ENCODE measurements at regions not wholly inside any gene's neighbourhood (a gene's known extent, or its start where the extent isn't known, plus 50 kb on each side); places are given as distances from the start of the nearest gene placed in this dataset.

- no peaks in the 10 kb centered on the region for H4K20me1 ChIP-seq (ENCODE audit: insufficient read depth, low read length)
- no peak overlapping the region for H2AFZ ChIP-seq (ENCODE audit: low read length)
- no peak overlapping the region for H3K9ac ChIP-seq (ENCODE audit: low read length)
- H3K27me3 ChIP-seq (ENCODE audit: insufficient read depth, low read length), result peaks cover 4% of the 10 kb centered on the region; the same call in 1 of the 2 replicates
- H3K4me1 ChIP-seq (ENCODE audit: insufficient read depth, low read length, severe bottlenecking), result no peaks in the 10 kb centered on the region
- no peaks in the 10 kb centered on the region for H3K9me3 ChIP-seq (ENCODE audit: low read length)
- no peak for TF ChIP-seq EZH2 (IDR thresholded peaks at IDR 0.05; ENCODE audit: borderline replicate concordance, low read length)
- TF ChIP-seq CTCF (IDR thresholded peaks at IDR 0.05; ENCODE audit: low read length), result no peak
- no peak overlapping the region for H3K4me3 ChIP-seq (ENCODE audit: low read depth, low read length, poor library complexity, severe bottlenecking)
- no peaks in the 10 kb centered on the region for H3K36me3 ChIP-seq (ENCODE audit: insufficient read depth, low read length)
- no peak overlapping the region for H3K4me2 ChIP-seq (ENCODE audit: low read length)
- H3K27ac ChIP-seq (ENCODE audit: low read depth, low read length, poor library complexity, severe bottlenecking), result no peak overlapping the region
- H3K9me2 ChIP-seq (ENCODE audit: low read depth, low read length), result no peaks in the 10 kb centered on the region
- H3F3A ChIP-seq (ENCODE audit: insufficient read depth, low read length), result no peaks in the 10 kb centered on the region
- no peaks in the 10 kb centered on the region for H3K79me2 ChIP-seq (ENCODE audit: insufficient read depth, low read length)
These were observed 159.9 kb upstream of the MGMT start for GRCh38 chr10:129307141-129307540.

- Histone ChIP-seq H3K27ac (ENCODE audit: low read depth, low read length, poor library complexity, severe bottlenecking) (no peak overlapping the region), H3K9me3 (ENCODE audit: low read length) (no peaks in the 10 kb centered on the region), H3F3A (ENCODE audit: insufficient read depth, low read length) (no peaks in the 10 kb centered on the region), H3K79me2 (ENCODE audit: insufficient read depth, low read length) (no peaks in the 10 kb centered on the region), H2AFZ (ENCODE audit: low read length) (no peak overlapping the region), H4K20me1 (ENCODE audit: insufficient read depth, low read length) (no peaks in the 10 kb centered on the region), H3K9me2 (ENCODE audit: low read depth, low read length) (no peaks in the 10 kb centered on the region), H3K4me1 (ENCODE audit: insufficient read depth, low read length, severe bottlenecking) (no peaks in the 10 kb centered on the region), H3K4me2 (ENCODE audit: low read length) (no peak overlapping the region), H3K9ac (ENCODE audit: low read length) (no peak overlapping the region), H3K4me3 (ENCODE audit: low read depth, low read length, poor library complexity, severe bottlenecking) (no peak overlapping the region), H3K27me3 (ENCODE audit: insufficient read depth, low read length) (peaks cover 4% of the 10 kb centered on the region; the same call in 1 of the 2 replicates), H3K36me3 (ENCODE audit: insufficient read depth, low read length) (no peaks in the 10 kb centered on the region)
- no peak for TF ChIP-seq EZH2 (IDR thresholded peaks at IDR 0.05; ENCODE audit: borderline replicate concordance, low read length)
- TF ChIP-seq CTCF (IDR thresholded peaks at IDR 0.05; ENCODE audit: low read length), result no peak
These were observed 158.0 kb upstream of the MGMT start for GRCh38 chr10:129308953-129309564.

- H4K20me1 ChIP-seq (ENCODE audit: insufficient read depth, low read length), result no peaks in the 10 kb centered on the region
- no peaks in the 10 kb centered on the region for H3K9me2 ChIP-seq (ENCODE audit: low read depth, low read length)
- peaks cover 4% of the 10 kb centered on the region; the same call in 1 of the 2 replicates for H3K27me3 ChIP-seq (ENCODE audit: insufficient read depth, low read length)
- no peak overlapping the region for H3K27ac ChIP-seq (ENCODE audit: low read depth, low read length, poor library complexity, severe bottlenecking)
- no peaks in the 10 kb centered on the region for H3K4me1 ChIP-seq (ENCODE audit: insufficient read depth, low read length, severe bottlenecking)
- no peak overlapping the region for H3K9ac ChIP-seq (ENCODE audit: low read length)
- H2AFZ ChIP-seq (ENCODE audit: low read length), result no peak overlapping the region
- no peak overlapping the region for H3K4me2 ChIP-seq (ENCODE audit: low read length)
- no peaks in the 10 kb centered on the region for H3K79me2 ChIP-seq (ENCODE audit: insufficient read depth, low read length)
- no peaks in the 10 kb centered on the region for H3K36me3 ChIP-seq (ENCODE audit: insufficient read depth, low read length)
- no peak overlapping the region for H3K4me3 ChIP-seq (ENCODE audit: low read depth, low read length, poor library complexity, severe bottlenecking)
- H3K9me3 ChIP-seq (ENCODE audit: low read length), result no peaks in the 10 kb centered on the region
- TF ChIP-seq EZH2 (IDR thresholded peaks at IDR 0.05; ENCODE audit: borderline replicate concordance, low read length) (no peak), CTCF (IDR thresholded peaks at IDR 0.05; ENCODE audit: low read length) (no peak)
- no peaks in the 10 kb centered on the region for H3F3A ChIP-seq (ENCODE audit: insufficient read depth, low read length)
These were observed 157.5 kb upstream of the MGMT start for GRCh38 chr10:129309565-129309964.
